PC-9 (cell line): ENCODE measurements at regions not wholly inside any gene's neighbourhood (a gene's known extent, or its start where the extent isn't known, plus 50 kb on each side); places are given as distances from the start of the nearest gene placed in this dataset.

Experiments
- CTCF ChIP-seq: fragments of 200-600 bp; sonication (generic); conservative IDR thresholded peaks from 2 replicates; pipeline ENCODE4 v1.6.1; 2017; ENCODE audit warnings: mixed run types, antibody characterized with exemption, mild to moderate bottlenecking, moderate library complexity
- EZH2 ChIP-seq: fragments of 200-600 bp; sonication (generic); IDR thresholded peaks from 2 replicates; pipeline ENCODE4 v1.8.0; 2017; ENCODE audit warnings: antibody characterized with exemption, low read depth

- TF ChIP-seq CTCF (no peak), EZH2 (no peak)
Measured at GRCh38 chr1:83692524-83693381, 306.2 kb downstream of the TTLL7 start.
